ENCODE measurements at regions not wholly inside any gene's neighbourhood (a gene's known extent, or its start where the extent isn't known, plus 50 kb on each side); places are given as distances from the start of the nearest gene placed in this dataset.

- Histone ChIP-seq H3K9me3 (ENCODE audit: control insufficient read depth, insufficient read depth, low read length) (no peaks in the 10 kb centered on the region), H3K4me3 (ENCODE audit: low read depth, low read length) (no peak overlapping the region), H3K27me3 (ENCODE audit: control insufficient read depth, insufficient read depth, low read length) (no peaks in the 10 kb centered on the region), H3K27ac (ENCODE audit: low read depth, low read length) (no peak overlapping the region)
- no peak for TF ChIP-seq CTCF (IDR thresholded peaks at IDR 0.05; ENCODE audit: low read depth, low read length)
- no peak for DNase-seq (ENCODE audit: low read depth, low spot score)
- POLR2A ChIA-PET: no interaction called here
- CTCF ChIA-PET: interaction anchor here (0.6 kb wide), 1 partner anchor 16 kb away, joined by 4 read pairs; no protein-coding TSS in a partner anchor
Measured at GRCh38 chr12:116354534-116354933, 77.0 kb upstream of the MED13L start.

DNA sequence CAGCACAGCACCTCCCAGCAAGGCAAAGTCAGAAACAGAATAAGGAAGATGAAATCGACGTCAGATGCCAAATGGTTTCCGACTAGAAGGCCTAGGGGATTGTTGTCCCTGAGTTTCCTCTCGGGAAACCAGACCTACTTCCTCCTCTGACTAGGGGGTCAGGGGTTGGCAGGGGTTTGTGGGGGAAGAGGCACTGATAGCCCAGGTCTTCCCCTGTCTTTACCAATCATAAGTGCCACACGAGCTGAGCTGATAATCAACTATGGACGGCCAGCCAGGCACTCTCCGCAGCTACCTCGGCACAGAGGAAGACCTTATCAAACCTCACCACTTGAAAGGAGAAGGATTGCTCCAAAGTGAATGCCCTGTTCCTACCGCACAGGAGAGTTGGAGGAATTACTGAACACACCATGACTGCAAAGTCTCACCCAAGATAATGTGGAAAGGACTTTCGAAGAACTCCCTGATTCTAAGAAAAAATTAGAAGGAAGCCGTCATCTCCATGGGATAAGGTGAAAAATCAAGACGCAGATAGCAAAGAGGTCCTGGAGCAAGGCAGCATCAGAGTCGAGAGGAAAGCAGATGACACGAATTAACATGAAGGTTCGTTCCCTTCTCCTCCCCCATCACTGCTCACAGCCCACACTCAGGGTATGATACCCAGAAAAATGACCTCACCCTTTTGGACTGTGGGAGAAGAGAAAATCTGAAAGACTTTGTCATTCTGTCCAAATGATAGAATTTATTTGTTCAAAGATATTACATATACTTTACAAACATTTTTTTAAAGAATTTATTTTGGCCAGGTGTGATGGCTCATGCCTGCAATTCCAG, 77.7 kb upstream of the MED13L start:
- no peak overlapping the region for H3K27ac ChIP-seq (ENCODE audit: low read depth, low read length)

DNA sequence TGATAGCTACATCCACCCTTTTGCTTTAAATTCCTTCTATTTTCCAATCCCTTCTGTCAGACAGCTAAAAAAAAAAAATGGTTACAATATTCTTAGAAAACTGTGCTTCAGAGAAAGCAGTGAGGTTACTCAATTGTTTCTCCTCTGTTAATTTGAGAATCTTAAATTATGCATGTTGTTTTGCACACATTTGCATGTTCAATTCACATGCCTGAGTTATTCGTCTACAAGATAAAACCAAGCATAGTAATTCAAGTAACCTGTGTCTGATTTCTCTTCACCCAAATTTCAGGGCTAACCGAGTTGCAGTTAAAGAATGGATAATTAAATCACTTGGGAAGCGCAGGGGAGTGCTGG, 81.0 kb upstream of the MED13L start:
- Histone ChIP-seq H3K4me3 (ENCODE audit: low read depth, low read length) (peak overlapping the region; percentile 22; the same call in 1 of the 2 replicates), H3K27ac (ENCODE audit: low read depth, low read length) (peak overlapping the region; percentile 78), H3K9me3 (ENCODE audit: control insufficient read depth, insufficient read depth, low read length) (no peaks in the 10 kb centered on the region), H3K27me3 (ENCODE audit: control insufficient read depth, insufficient read depth, low read length) (no peaks in the 10 kb centered on the region)
- no peak for DNase-seq (ENCODE audit: low read depth, low spot score)
- ChIA-PET POLR2A (interaction anchor here (0.7 kb wide), 1 partner anchor 22 kb away, joined by 5 read pairs; no protein-coding TSS in a partner anchor), CTCF (interaction anchor here (0.8 kb wide), 1 partner anchor 65 kb away, joined by 3 read pairs; no protein-coding TSS in a partner anchor)
- no peak for TF ChIP-seq CTCF (IDR thresholded peaks at IDR 0.05; ENCODE audit: low read depth, low read length)

More for the DNA sequence above, 77.7 kb upstream of the MED13L start:
- POLR2A ChIA-PET: no interaction called here
- CTCF ChIA-PET: no interaction called here
- Histone ChIP-seq H3K4me3 (ENCODE audit: low read depth, low read length) (no peak overlapping the region), H3K27me3 (ENCODE audit: control insufficient read depth, insufficient read depth, low read length) (no peaks in the 10 kb centered on the region), H3K9me3 (ENCODE audit: control insufficient read depth, insufficient read depth, low read length) (no peaks in the 10 kb centered on the region)
- DNase-seq (ENCODE audit: low read depth, low spot score): no peak
- no peak for TF ChIP-seq CTCF (IDR thresholded peaks at IDR 0.05; ENCODE audit: low read depth, low read length)

GRCh38 chr12:116358893-116359761, 81.6 kb upstream of the MED13L start:
- Histone ChIP-seq H3K27ac (ENCODE audit: low read depth, low read length) (peak overlapping the region; percentile 78), H3K9me3 (ENCODE audit: control insufficient read depth, insufficient read depth, low read length) (no peaks in the 10 kb centered on the region), H3K4me3 (ENCODE audit: low read depth, low read length) (peak overlapping the region; percentile 22), H3K27me3 (ENCODE audit: control insufficient read depth, insufficient read depth, low read length) (no peaks in the 10 kb centered on the region)
- no peak for TF ChIP-seq CTCF (IDR thresholded peaks at IDR 0.05; ENCODE audit: low read depth, low read length)
- POLR2A ChIA-PET: no interaction called here
- peak; percentile 84 for DNase-seq (ENCODE audit: low read depth, low spot score)
- CTCF ChIA-PET: interaction anchor here (1.0 kb wide), 1 partner anchor 361 kb away, joined by 3 read pairs; no protein-coding TSS in a partner anchor

Data from AG04450 (cell line).